Nephron (organoid): ENCODE measurements at regions not wholly inside any gene's neighbourhood (a gene's known extent, or its start where the extent isn't known, plus 50 kb on each side); places are given as distances from the start of the nearest gene placed in this dataset.

ENCODE experiments used
- H3K27ac Mint-ChIP-seq, 3 experiments: 2 replicates each; pipeline ENCODE4 v1.8.0; 2020; ENCODE audit warnings: mixed read lengths in 3 of 3, mild to moderate bottlenecking in 2 of 3, moderate library complexity in 1 of 3
- H3K27me3 Mint-ChIP-seq: 2 replicates; pipeline ENCODE4 v1.8.0; 2021; ENCODE audit warnings: low read depth, mild to moderate bottlenecking, moderate library complexity, mixed read lengths
- H3K36me3 Mint-ChIP-seq: 2 replicates; pipeline ENCODE4 v1.8.0; 2020; ENCODE audit warnings: low read depth, mixed read lengths
- H3K4me1 Mint-ChIP-seq: 2 replicates; pipeline ENCODE4 v1.8.0; 2020; ENCODE audit warnings: mixed read lengths
- H3K4me3 Mint-ChIP-seq, 3 experiments: 2 replicates each; pipeline ENCODE4 v1.8.0; 2020; ENCODE audit warnings: mild to moderate bottlenecking in 3 of 3, mixed read lengths in 3 of 3, moderate library complexity in 2 of 3
- H3K9me3 Mint-ChIP-seq: 2 replicates; pipeline ENCODE4 v1.8.0; 2020; ENCODE audit warnings: mixed read lengths
- TF ChIP-seq, protein P1 (sequence below), 3 experiments: fragments of 200-600 bp; sonication (generic); IDR thresholded peaks; one replicate each; pipeline ENCODE4 v1.5.0; 2021; ENCODE audit warnings: antibody characterized with exemption in 3 of 3; ENCODE audit not compliant: unreplicated experiment in 3 of 3

DNA sequence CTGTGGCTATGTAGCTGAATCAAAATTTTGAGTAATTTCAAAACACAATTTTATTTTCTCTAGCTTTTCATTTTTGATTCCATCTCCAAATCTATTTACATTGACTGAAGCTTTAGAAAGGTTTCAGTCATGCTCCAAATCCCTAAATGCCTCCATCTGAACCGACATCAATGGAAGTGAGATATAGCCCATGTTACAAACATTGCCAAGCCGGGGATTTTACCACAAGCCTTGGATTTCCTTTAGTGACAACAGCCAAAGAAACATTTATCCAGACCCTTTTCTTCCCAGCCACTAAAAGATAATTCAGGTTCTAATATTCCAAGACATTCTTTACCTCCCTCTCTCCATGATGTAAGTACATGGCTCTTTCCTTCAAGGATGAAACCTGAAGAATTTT lies 1087.7 kb upstream of the SEMA6A start:
- Mint-ChIP-seq H3K9me3 (peaks cover 9% of the 10 kb centered on the region), H3K4me1 (peaks cover 40% of the 10 kb centered on the region), H3K4me3 (no peak overlapping the region), H3K27ac (peak overlapping the region in 2 of 3 experiments; percentile 31 to 32), H3K27me3 (no peaks in the 10 kb centered on the region), H3K36me3 (no peaks in the 10 kb centered on the region)
- TF ChIP-seq, protein P1, sequence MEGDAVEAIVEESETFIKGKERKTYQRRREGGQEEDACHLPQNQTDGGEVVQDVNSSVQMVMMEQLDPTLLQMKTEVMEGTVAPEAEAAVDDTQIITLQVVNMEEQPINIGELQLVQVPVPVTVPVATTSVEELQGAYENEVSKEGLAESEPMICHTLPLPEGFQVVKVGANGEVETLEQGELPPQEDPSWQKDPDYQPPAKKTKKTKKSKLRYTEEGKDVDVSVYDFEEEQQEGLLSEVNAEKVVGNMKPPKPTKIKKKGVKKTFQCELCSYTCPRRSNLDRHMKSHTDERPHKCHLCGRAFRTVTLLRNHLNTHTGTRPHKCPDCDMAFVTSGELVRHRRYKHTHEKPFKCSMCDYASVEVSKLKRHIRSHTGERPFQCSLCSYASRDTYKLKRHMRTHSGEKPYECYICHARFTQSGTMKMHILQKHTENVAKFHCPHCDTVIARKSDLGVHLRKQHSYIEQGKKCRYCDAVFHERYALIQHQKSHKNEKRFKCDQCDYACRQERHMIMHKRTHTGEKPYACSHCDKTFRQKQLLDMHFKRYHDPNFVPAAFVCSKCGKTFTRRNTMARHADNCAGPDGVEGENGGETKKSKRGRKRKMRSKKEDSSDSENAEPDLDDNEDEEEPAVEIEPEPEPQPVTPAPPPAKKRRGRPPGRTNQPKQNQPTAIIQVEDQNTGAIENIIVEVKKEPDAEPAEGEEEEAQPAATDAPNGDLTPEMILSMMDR (IDR thresholded peaks at IDR 0.05; ENCODE audit: unreplicated experiment in 3 of 3), result no peak

DNA sequence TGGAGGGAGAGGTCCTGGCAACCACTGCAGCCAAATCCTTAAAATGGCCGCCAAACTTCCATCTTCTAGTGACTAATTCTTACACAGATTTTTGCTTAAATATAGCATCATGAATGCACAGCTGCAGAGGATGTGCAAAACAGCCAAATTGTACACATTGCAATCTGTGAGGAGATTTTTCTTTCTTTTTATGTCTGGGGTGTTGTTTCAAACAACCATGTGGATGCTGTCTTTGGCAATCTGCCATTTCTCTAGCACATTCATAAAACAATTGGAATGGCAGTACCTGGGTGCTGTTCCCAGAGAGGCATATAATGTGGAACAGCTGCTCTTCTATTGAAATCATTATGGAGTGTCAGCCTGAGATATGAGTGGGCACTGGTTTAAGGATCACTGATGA lies 1082.9 kb upstream of the SEMA6A start:
- H3K4me1 Mint-ChIP-seq, result peaks cover 57% of the 10 kb centered on the region
- no peaks in the 10 kb centered on the region for H3K36me3 Mint-ChIP-seq
- TF ChIP-seq, protein P1 (IDR thresholded peaks at IDR 0.05; ENCODE audit: unreplicated experiment in 3 of 3), result no peak
- peak overlapping the region; percentile 37 to 72 (median 63) for H3K27ac Mint-ChIP-seq
- peaks cover 6% of the 10 kb centered on the region for H3K9me3 Mint-ChIP-seq
- no peak overlapping the region for H3K4me3 Mint-ChIP-seq
- H3K27me3 Mint-ChIP-seq, result no peaks in the 10 kb centered on the region

DNA sequence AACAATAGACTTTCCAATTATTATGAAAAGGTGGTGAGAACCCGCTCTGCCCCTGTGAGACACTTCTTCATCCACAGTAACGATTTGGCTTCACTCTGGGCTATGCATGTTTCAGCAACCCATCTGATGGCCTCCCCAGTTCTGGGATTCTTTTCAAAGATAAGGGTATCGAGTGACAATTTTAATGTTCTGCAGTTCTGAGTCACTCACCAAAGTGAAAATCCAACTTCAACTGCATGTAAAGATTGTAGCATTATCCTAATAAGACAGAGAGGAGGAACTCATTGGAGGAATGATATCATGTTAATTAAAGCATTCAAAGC lies 1078.3 kb upstream of the SEMA6A start:
- TF ChIP-seq, protein P1 (IDR thresholded peaks at IDR 0.05; ENCODE audit: unreplicated experiment in 3 of 3), result no peak
- H3K36me3 Mint-ChIP-seq, result no peaks in the 10 kb centered on the region
- H3K4me1 Mint-ChIP-seq, result peaks cover 44% of the 10 kb centered on the region
- peak overlapping the region; percentile 50 to 85 (median 69) for H3K27ac Mint-ChIP-seq
- H3K27me3 Mint-ChIP-seq, result no peaks in the 10 kb centered on the region
- no peak overlapping the region for H3K4me3 Mint-ChIP-seq
- H3K9me3 Mint-ChIP-seq, result peaks cover 4% of the 10 kb centered on the region

DNA sequence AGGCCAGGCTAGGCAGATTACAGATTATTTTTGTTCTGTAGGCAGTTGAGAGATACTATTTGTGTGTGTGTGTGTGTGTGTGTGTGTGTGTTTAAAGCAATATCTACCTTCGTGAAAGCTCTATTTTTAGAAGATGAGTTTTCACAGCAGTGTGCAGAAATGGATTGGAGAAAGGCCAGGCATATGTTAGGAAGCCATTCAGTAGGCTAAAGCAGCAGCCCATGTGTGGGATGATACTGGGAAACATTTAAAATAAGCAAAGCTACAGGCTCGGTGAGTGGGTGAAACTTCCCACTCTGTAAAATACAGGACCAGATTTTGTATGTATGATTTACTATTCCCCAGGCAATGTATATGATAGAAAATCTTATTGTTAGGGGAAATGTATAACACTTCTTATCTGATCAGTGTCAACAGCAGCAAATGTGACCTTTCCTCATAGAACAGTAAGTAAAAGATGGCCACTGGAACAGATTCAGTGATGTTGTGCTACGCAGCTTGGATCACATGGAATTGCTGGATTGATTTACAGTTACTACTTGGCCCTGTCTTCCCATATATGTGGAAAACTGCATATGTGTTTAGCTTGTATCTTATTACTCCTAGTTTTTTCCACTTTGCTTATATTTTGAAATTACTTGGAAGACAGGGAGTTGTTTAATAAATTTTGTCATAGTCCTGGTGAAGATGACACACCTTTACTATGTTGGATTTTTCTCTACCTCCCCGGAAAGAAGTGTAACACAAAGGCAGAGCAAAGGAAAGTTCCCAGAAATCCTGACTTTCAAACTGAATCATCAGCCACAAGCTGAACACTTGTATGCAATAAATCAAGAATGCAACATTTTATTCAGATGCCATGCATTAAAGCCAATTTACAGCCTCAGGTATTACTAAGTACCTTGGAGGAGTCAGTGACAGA lies 1077.7 kb upstream of the SEMA6A start:
- TF ChIP-seq, protein P1 (IDR thresholded peaks at IDR 0.05; ENCODE audit: unreplicated experiment in 3 of 3), result no peak

DNA sequence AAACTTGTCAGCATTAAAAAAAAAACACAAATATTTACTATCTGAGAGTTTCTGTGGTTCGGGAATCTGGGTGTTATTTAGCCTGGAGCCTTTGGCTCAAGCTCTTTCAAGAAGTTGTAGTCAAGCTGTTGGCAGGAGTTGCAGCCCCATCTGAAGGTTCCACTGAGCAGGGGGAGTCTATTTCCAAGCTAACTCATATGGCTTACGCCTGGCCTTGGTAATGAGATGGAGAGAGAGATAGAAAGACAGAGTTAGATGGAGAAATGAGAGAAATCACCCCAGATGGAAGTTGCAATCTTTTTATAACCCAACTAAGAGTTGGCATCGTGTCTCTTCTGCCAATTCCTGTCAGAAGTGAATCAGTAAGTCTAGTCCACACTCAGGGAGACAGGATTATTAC lies 1075.2 kb upstream of the SEMA6A start:
- TF ChIP-seq, protein P1 (IDR thresholded peaks at IDR 0.05; ENCODE audit: unreplicated experiment in 3 of 3), result no peak
- H3K27me3 Mint-ChIP-seq, result no peaks in the 10 kb centered on the region
- H3K36me3 Mint-ChIP-seq, result no peaks in the 10 kb centered on the region
- H3K27ac Mint-ChIP-seq, result no peak overlapping the region
- H3K4me3 Mint-ChIP-seq, result no peak overlapping the region
- no peaks in the 10 kb centered on the region for H3K9me3 Mint-ChIP-seq
- peaks cover 28% of the 10 kb centered on the region for H3K4me1 Mint-ChIP-seq

More for the DNA sequence above, 1077.7 kb upstream of the SEMA6A start:
- no peaks in the 10 kb centered on the region for H3K27me3 Mint-ChIP-seq
- no peaks in the 10 kb centered on the region for H3K36me3 Mint-ChIP-seq
- H3K4me1 Mint-ChIP-seq, result peaks cover 38% of the 10 kb centered on the region
- peak overlapping the region; percentile 50 to 85 (median 69) for H3K27ac Mint-ChIP-seq
- peak overlapping the region in 1 of 3 experiments; percentile 11 for H3K4me3 Mint-ChIP-seq
- peaks cover 4% of the 10 kb centered on the region for H3K9me3 Mint-ChIP-seq

DNA sequence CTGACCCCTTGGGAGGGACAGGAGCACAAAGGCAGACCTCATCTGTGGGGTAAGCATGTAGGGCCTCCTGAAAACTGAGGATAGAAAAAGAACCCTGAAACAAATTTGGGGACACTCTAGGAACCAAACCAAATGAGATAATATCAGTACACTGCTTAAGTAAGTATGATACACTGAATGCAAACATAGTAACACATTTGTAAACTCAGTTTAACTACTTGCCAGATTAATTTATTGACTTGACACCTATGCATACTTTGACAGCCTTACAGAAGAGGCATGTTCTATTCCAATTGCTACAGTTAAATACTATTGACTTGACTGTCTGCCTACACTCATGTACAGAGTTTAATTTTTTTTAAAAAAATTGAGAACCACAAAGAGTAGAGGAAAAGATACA lies 1070.8 kb upstream of the SEMA6A start:
- Mint-ChIP-seq H3K4me1 (peaks cover 10% of the 10 kb centered on the region), H3K4me3 (no peak overlapping the region), H3K9me3 (no peaks in the 10 kb centered on the region), H3K36me3 (no peaks in the 10 kb centered on the region), H3K27ac (no peak overlapping the region), H3K27me3 (no peaks in the 10 kb centered on the region)
- TF ChIP-seq, protein P1 (IDR thresholded peaks at IDR 0.05; ENCODE audit: unreplicated experiment in 3 of 3), result no peak
